Stimulated activated CD4-positive, alpha-beta T cell treated with anti-CD3 and anti-CD28 coated beads, Interleukin-2, amount 100 ng/mL, for 48 hours (primary cell): ENCODE measurements at regions not wholly inside any gene's neighbourhood (a gene's known extent, or its start where the extent isn't known, plus 50 kb on each side); places are given as distances from the start of the nearest gene placed in this dataset.

Source experiments
- DNase-seq, 2 donors: peaks; one replicate each; pipeline ENCODE4 v3.0.0-alpha.2; 2020

GRCh38 chr10:33396938-33397337 is 62.5 kb upstream of the NRP1 start:
- DNase-seq = no peak

- DNase-seq = no peak
These were observed 61.8 kb upstream of the NRP1 start for GRCh38 chr10:33396279-33396678.

- no peak for DNase-seq
These were observed 60.7 kb upstream of the NRP1 start for GRCh38 chr10:33395201-33395600.

- DNase-seq = no peak
These were observed 58.2 kb upstream of the NRP1 start for GRCh38 chr10:33392706-33393105.

- DNase-seq = no peak
These were observed 57.4 kb upstream of the NRP1 start for GRCh38 chr10:33391611-33392465.

GRCh38 chr10:33390046-33390445 is 55.6 kb upstream of the NRP1 start:
- DNase-seq = no peak

GRCh38 chr10:33388785-33389184 is 54.3 kb upstream of the NRP1 start:
- no peak for DNase-seq

GRCh38 chr10:33388382-33388781 is 53.9 kb upstream of the NRP1 start:
- no peak for DNase-seq

- no peak for DNase-seq
These were observed 53.3 kb upstream of the NRP1 start for GRCh38 chr10:33387720-33388119.

- DNase-seq = no peak
These were observed 52.5 kb upstream of the NRP1 start for GRCh38 chr10:33386926-33387325.

- no peak for DNase-seq
These were observed 51.2 kb upstream of the NRP1 start for GRCh38 chr10:33385686-33386085.

- DNase-seq = no peak
These were observed 50.5 kb upstream of the NRP1 start for GRCh38 chr10:33385015-33385414.
